Pulmonary artery endothelial cell (primary cell): ENCODE measurements at regions not wholly inside any gene's neighbourhood (a gene's known extent, or its start where the extent isn't known, plus 50 kb on each side); places are given as distances from the start of the nearest gene placed in this dataset.

Source experiments
- DNase-seq: peaks from one replicate; pipeline ENCODE4 v3.0.0-alpha.2; 2011; ENCODE audit warnings: low read depth, low spot score

- DNase-seq: no peak
Measured at GRCh38 chr18:75544496-75544895, 117.0 kb upstream of the SMIM21 start.

DNA sequence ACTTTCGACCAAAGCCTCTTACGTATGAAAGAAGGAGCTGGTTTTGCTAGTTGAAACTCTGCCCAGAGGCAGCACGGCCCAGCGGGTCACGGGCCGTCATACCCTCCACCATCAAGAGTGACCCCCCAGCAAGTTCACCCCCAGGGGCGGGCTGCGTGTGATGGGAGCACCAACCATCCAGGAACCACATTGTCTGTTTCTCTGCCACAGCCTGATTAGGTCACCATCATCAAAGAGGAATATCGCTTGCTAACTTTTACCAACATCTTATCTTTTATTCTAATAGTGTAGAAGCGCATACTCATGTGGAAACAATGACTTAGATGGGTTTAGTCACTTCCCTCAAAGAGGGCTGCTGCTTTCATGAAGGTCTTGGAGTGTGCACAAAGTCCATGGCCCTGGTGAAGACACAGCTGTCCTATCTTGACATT lies 116.6 kb upstream of the SMIM21 start:
- DNase-seq: no peak

DNA sequence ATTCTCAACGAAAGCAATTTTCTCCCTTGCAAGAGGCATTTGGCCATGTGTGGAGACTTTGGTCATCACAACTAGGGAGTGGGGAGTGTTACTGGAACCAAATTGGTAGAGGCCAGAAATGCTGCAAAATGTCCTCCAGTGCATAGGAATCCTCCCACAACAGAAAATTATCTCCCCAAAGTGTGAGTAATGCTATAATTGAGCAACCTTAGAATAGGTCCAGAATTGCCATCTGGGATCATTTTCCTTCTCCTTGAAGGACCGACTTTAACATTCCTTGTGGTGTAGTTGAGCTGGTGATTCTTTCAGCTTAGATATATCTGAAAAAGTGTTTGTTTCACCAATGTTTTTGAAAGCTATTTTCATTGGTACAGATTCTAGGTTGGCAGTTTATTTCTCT lies 111.2 kb upstream of the SMIM21 start:
- DNase-seq: no peak

- DNase-seq: no peak
Measured at GRCh38 chr18:75533950-75534349, 106.4 kb upstream of the SMIM21 start.

- DNase-seq: no peak
Measured at GRCh38 chr18:75533209-75533608, 105.7 kb upstream of the SMIM21 start.

- no peak for DNase-seq
Measured at GRCh38 chr18:75531851-75532459, 104.5 kb upstream of the SMIM21 start.

GRCh38 chr18:75531212-75531850 lies 103.8 kb upstream of the SMIM21 start:
- DNase-seq: no peak

- DNase-seq: no peak
Measured at GRCh38 chr18:75530566-75531211, 103.2 kb upstream of the SMIM21 start.

- DNase-seq: no peak
Measured at GRCh38 chr18:75530118-75530517, 102.6 kb upstream of the SMIM21 start.

DNA sequence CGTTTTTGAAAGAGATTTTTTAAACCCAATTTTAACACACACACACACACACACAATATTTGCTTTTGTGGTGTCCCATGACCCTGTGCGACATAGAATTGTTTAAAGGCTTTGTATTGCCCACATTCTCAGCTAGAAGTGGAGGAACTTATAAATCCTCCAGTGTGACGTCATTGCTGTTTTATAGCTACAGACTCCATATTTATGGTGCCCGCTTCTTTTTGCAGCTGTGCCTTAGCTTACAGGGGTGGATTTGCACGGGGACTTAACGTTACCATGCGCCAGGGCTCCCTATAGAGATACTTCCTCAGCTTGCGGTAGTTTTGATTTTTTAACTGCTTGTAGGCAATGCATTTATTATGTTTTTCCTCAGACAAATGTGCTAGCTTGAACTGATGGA lies 101.9 kb upstream of the SMIM21 start:
- no peak for DNase-seq

DNA sequence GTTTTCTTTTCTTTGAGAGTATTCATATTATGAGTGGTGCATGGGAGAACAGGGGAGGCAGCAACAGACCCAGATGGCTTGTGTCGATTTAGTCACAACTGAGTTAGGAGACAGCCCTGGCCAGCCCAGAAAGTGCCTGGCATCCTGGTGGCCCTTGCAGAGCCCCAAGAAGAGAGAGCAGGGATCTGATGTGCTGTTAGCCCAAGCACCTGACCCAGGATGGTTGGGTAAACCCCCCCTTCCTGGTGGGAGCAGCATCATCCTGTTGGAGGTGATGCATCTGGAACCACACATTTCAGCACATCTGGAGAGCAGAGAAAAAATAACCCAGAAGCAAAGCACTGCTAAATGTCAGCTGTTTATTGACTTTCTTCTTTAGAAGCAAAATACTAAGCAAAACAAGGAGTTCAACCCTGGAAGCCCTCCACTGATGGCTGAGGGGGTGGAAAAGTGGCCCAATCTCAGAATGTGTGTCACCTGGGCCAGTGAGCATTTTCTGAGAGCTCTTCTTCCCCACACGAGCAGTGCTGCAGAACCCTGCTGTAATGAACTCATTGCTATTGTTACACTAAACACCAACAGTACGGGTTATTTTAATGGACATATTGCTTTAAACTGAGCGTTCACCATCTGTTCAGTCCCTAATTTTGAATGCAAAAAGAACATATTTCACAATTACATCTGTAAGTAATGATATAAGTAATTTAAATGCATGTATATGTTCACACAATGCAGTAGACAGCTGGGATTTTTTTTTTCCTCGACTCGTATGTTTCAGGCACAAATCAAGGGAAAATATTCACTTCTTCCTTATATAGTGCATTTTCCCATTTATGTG lies 100.6 kb upstream of the SMIM21 start:
- DNase-seq: no peak

DNA sequence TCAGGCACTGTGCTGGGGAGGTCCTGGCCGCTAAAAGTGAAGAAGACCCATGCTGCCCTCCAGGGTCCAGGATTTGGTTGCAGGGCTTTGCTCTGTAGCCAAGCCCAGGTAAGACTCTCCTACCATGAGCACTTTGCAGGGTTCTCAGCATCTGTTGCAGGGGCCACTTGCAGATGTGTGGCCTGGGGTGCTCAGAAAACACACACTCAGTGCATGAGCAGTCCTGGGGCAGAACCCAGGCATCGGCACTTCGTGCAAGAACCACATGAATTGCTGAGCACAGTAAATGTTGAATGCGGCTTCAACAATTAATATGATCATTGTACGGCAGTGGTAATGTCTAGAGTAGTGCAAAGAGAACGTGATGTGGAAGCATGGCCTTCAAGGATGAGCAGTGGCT lies 98.5 kb upstream of the SMIM21 start:
- DNase-seq: no peak

GRCh38 chr18:75525331-75525730 lies 97.8 kb upstream of the SMIM21 start:
- DNase-seq: no peak

- DNase-seq: no peak
Measured at GRCh38 chr18:75524841-75525240, 97.3 kb upstream of the SMIM21 start.

GRCh38 chr18:75524181-75524580 lies 96.7 kb upstream of the SMIM21 start:
- no peak for DNase-seq

DNA sequence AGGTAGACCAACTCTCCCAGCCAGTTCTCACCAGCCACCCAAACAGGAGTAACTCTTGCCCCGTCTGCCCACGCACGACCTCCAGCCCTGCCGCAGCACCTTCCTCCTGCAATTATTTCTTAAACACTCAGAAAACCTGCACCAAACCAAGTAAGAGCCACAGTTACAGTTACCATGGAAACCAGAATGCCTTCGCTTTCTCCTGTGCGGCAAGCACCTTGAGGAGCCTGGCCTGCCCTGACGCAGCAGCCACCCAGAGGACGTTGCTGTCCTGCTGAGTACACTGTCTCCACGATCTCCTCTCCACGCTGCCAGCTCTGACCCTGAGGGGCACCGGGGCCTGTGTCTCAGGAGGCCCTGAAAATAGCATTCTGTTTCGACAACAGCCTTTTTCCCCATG lies 94.3 kb upstream of the SMIM21 start:
- no peak for DNase-seq

GRCh38 chr18:75518007-75518406 lies 90.5 kb upstream of the SMIM21 start:
- no peak for DNase-seq

GRCh38 chr18:75517286-75517685 lies 89.8 kb upstream of the SMIM21 start:
- DNase-seq: no peak

GRCh38 chr18:75507636-75508035 lies 80.1 kb upstream of the SMIM21 start:
- no peak for DNase-seq

DNA sequence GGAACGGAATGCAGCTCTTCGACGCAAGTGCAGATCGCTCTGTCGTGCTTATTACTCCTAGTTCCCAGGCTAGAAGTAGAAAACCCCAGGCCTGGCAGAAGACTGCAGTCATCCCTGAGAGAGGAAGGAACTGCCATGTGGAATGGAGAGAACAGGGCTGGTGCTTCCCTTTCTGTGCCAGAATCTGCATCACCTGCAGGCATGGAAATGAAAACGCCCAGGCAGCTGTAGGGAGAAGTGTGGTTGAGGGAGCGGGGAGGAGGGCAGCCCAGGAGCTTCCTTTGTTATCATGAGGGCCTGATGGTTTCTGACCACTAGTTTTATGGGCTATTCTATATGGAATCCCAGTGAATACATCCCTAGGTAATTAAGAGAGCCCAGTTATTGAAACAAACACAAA lies 79.4 kb upstream of the SMIM21 start:
- no peak for DNase-seq

GRCh38 chr18:75504469-75504868 lies 77.0 kb upstream of the SMIM21 start:
- DNase-seq: no peak

DNA sequence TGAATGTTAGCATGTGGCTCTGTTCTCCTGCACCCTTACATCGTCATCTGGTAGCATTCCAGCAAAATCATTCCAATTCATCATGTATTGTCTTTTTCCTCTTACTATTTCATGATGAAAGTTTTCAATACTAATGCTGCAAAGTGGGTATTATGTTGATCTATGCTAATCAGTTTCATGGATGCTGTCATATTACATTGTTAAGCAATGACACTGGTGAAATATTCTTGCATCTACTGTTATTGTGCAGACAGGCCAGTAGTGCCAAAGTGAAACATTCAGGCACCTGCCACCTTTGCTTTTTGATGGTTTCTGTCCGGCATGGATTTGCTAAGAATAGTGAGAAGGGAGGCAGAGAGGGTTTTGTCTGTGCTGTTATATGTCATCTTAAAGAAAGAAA lies 76.1 kb upstream of the SMIM21 start:
- DNase-seq: no peak
